T-helper 2 cell treated with Interferon-gamma antibody and Interleukin-4, amounts not matched to agents 5 μg/mL and 100 μg/mL, for 36 hours (primary cell): ENCODE measurements at regions not wholly inside any gene's neighbourhood (a gene's known extent, or its start where the extent isn't known, plus 50 kb on each side); places are given as distances from the start of the nearest gene placed in this dataset.

ENCODE experiments used
- DNase-seq: peaks from one replicate; pipeline ENCODE4 v3.0.0; 2021; ENCODE audit warnings: low spot score
- H3K27ac Mint-ChIP-seq: one replicate; pipeline ENCODE4 v1.8.0; 2021; ENCODE audit warnings: mild to moderate bottlenecking, mixed read lengths
- H3K27me3 Mint-ChIP-seq: one replicate; pipeline ENCODE4 v1.8.0; 2021; ENCODE audit warnings: low read depth, mixed read lengths
- H3K36me3 Mint-ChIP-seq: one replicate; pipeline ENCODE4 v1.8.0; 2021; ENCODE audit warnings: low read depth, mixed read lengths
- H3K4me1 Mint-ChIP-seq: one replicate; pipeline ENCODE4 v1.8.0; 2021; ENCODE audit warnings: low read depth, mixed read lengths
- H3K4me3 Mint-ChIP-seq: one replicate; pipeline ENCODE4 v1.8.0; 2022; ENCODE audit warnings: mild to moderate bottlenecking, moderate library complexity, mixed read lengths
- H3K9me3 Mint-ChIP-seq: one replicate; pipeline ENCODE4 v1.8.0; 2021; ENCODE audit warnings: mixed read lengths

GRCh38 chr11:119505071-119505470 lies 82.1 kb upstream of the THY1 start:
- peaks cover 3% of the 10 kb centered on the region for H3K4me1 Mint-ChIP-seq
- no peak for DNase-seq
- no peaks in the 10 kb centered on the region for H3K27me3 Mint-ChIP-seq
- H3K9me3 Mint-ChIP-seq: no peaks in the 10 kb centered on the region
- H3K27ac Mint-ChIP-seq: no peak overlapping the region
- H3K4me3 Mint-ChIP-seq: no peak overlapping the region
- H3K36me3 Mint-ChIP-seq: no peaks in the 10 kb centered on the region

- Mint-ChIP-seq H3K27ac (no peak overlapping the region), H3K27me3 (no peaks in the 10 kb centered on the region), H3K36me3 (no peaks in the 10 kb centered on the region), H3K4me3 (no peak overlapping the region), H3K9me3 (no peaks in the 10 kb centered on the region), H3K4me1 (no peaks in the 10 kb centered on the region)
- DNase-seq: no peak
These were observed 81.4 kb upstream of the THY1 start for GRCh38 chr11:119504371-119504770.

- Mint-ChIP-seq H3K27ac (no peak overlapping the region), H3K4me1 (no peaks in the 10 kb centered on the region), H3K27me3 (no peaks in the 10 kb centered on the region), H3K4me3 (no peak overlapping the region), H3K36me3 (no peaks in the 10 kb centered on the region), H3K9me3 (no peaks in the 10 kb centered on the region)
- DNase-seq: no peak
These were observed 78.9 kb upstream of the THY1 start for GRCh38 chr11:119501777-119502405.

GRCh38 chr11:119497717-119498116 lies 74.7 kb upstream of the THY1 start:
- Mint-ChIP-seq H3K27me3 (no peaks in the 10 kb centered on the region), H3K4me1 (no peaks in the 10 kb centered on the region), H3K4me3 (no peak overlapping the region), H3K9me3 (no peaks in the 10 kb centered on the region), H3K27ac (no peak overlapping the region), H3K36me3 (no peaks in the 10 kb centered on the region)
- DNase-seq: no peak

- Mint-ChIP-seq H3K4me1 (no peaks in the 10 kb centered on the region), H3K4me3 (no peak overlapping the region), H3K36me3 (no peaks in the 10 kb centered on the region), H3K9me3 (no peaks in the 10 kb centered on the region), H3K27ac (no peak overlapping the region), H3K27me3 (no peaks in the 10 kb centered on the region)
- no peak for DNase-seq
These were observed 74.0 kb upstream of the THY1 start for GRCh38 chr11:119496997-119497396.

GRCh38 chr11:119496469-119496868 lies 73.5 kb upstream of the THY1 start:
- Mint-ChIP-seq H3K27me3 (no peaks in the 10 kb centered on the region), H3K27ac (no peak overlapping the region), H3K4me3 (no peak overlapping the region), H3K36me3 (no peaks in the 10 kb centered on the region), H3K9me3 (no peaks in the 10 kb centered on the region), H3K4me1 (no peaks in the 10 kb centered on the region)
- DNase-seq: no peak

- no peak overlapping the region for H3K27ac Mint-ChIP-seq
- H3K36me3 Mint-ChIP-seq: no peaks in the 10 kb centered on the region
- H3K9me3 Mint-ChIP-seq: no peaks in the 10 kb centered on the region
- H3K27me3 Mint-ChIP-seq: no peaks in the 10 kb centered on the region
- no peak for DNase-seq
- no peak overlapping the region for H3K4me3 Mint-ChIP-seq
- no peaks in the 10 kb centered on the region for H3K4me1 Mint-ChIP-seq
These were observed 70.7 kb upstream of the THY1 start for GRCh38 chr11:119493712-119494111.

GRCh38 chr11:119491753-119492510 lies 69.0 kb upstream of the THY1 start:
- Mint-ChIP-seq H3K36me3 (no peaks in the 10 kb centered on the region), H3K27ac (no peak overlapping the region), H3K4me1 (no peaks in the 10 kb centered on the region), H3K9me3 (no peaks in the 10 kb centered on the region), H3K4me3 (no peak overlapping the region), H3K27me3 (no peaks in the 10 kb centered on the region)
- DNase-seq: no peak

- DNase-seq: no peak
- Mint-ChIP-seq H3K27me3 (peaks cover 2% of the 10 kb centered on the region), H3K27ac (no peak overlapping the region), H3K4me1 (no peaks in the 10 kb centered on the region), H3K9me3 (no peaks in the 10 kb centered on the region), H3K4me3 (no peak overlapping the region), H3K36me3 (no peaks in the 10 kb centered on the region)
These were observed 67.5 kb upstream of the THY1 start for GRCh38 chr11:119490253-119491006.

GRCh38 chr11:119489087-119489486 lies 66.1 kb upstream of the THY1 start:
- H3K4me3 Mint-ChIP-seq: no peak overlapping the region
- H3K4me1 Mint-ChIP-seq: no peaks in the 10 kb centered on the region
- H3K36me3 Mint-ChIP-seq: no peaks in the 10 kb centered on the region
- peaks cover 2% of the 10 kb centered on the region for H3K27me3 Mint-ChIP-seq
- DNase-seq: no peak
- H3K9me3 Mint-ChIP-seq: no peaks in the 10 kb centered on the region
- no peak overlapping the region for H3K27ac Mint-ChIP-seq

- H3K4me1 Mint-ChIP-seq: no peaks in the 10 kb centered on the region
- no peaks in the 10 kb centered on the region for H3K9me3 Mint-ChIP-seq
- DNase-seq: no peak
- peaks cover 2% of the 10 kb centered on the region for H3K27me3 Mint-ChIP-seq
- no peak overlapping the region for H3K27ac Mint-ChIP-seq
- H3K4me3 Mint-ChIP-seq: no peak overlapping the region
- no peaks in the 10 kb centered on the region for H3K36me3 Mint-ChIP-seq
These were observed 65.5 kb upstream of the THY1 start for GRCh38 chr11:119488256-119488995.

GRCh38 chr11:119486691-119487259 lies 63.8 kb upstream of the THY1 start:
- H3K9me3 Mint-ChIP-seq: no peaks in the 10 kb centered on the region
- no peak for DNase-seq
- peaks cover 2% of the 10 kb centered on the region for H3K27me3 Mint-ChIP-seq
- H3K27ac Mint-ChIP-seq: no peak overlapping the region
- no peak overlapping the region for H3K4me3 Mint-ChIP-seq
- no peaks in the 10 kb centered on the region for H3K36me3 Mint-ChIP-seq
- H3K4me1 Mint-ChIP-seq: no peaks in the 10 kb centered on the region

GRCh38 chr11:119486016-119486415 lies 63.0 kb upstream of the THY1 start:
- DNase-seq: no peak
- peaks cover 2% of the 10 kb centered on the region for H3K27me3 Mint-ChIP-seq
- no peak overlapping the region for H3K4me3 Mint-ChIP-seq
- no peaks in the 10 kb centered on the region for H3K36me3 Mint-ChIP-seq
- no peaks in the 10 kb centered on the region for H3K9me3 Mint-ChIP-seq
- H3K27ac Mint-ChIP-seq: no peak overlapping the region
- H3K4me1 Mint-ChIP-seq: no peaks in the 10 kb centered on the region
